BLaER1 treated with 17β-estradiol and CSF1 and Interleukin-3, amounts not matched to agents 10 nM and 100 nM (cell line): ENCODE measurements at regions not wholly inside any gene's neighbourhood (a gene's known extent, or its start where the extent isn't known, plus 50 kb on each side); places are given as distances from the start of the nearest gene placed in this dataset.
A peak's percentile ranks its signal among the peaks of the same experiment; 100 is the strongest.

Source experiments
- H3K27ac ChIP-seq, 11 experiments: shearing (Covaris generic); formaldehyde crosslinking; 2 replicates each; pipeline ENCODE4 v1.8.1; 2022
- H3K27me3 ChIP-seq, 11 experiments: shearing (Covaris generic); formaldehyde crosslinking; 2 replicates each; pipeline ENCODE4 v1.8.1; 2022
- H3K36me3 ChIP-seq, 11 experiments: shearing (Covaris generic); formaldehyde crosslinking; 2 replicates each; pipeline ENCODE4 v1.8.1; 2022
- H3K4me1 ChIP-seq, 10 experiments: shearing (Covaris generic); formaldehyde crosslinking; 2 replicates each; pipeline ENCODE4 v1.8.1; 2022
- H3K4me2 ChIP-seq, 11 experiments: shearing (Covaris generic); formaldehyde crosslinking; 2 replicates each; pipeline ENCODE4 v1.8.1; 2022
- H3K4me3 ChIP-seq, 10 experiments: shearing (Covaris generic); formaldehyde crosslinking; 2 replicates each; pipeline ENCODE4 v1.8.1; 2022
- H3K9ac ChIP-seq, 11 experiments: shearing (Covaris generic); formaldehyde crosslinking; 2 replicates each; pipeline ENCODE4 v1.8.1; 2022
- H3K9me3 ChIP-seq, 11 experiments: shearing (Covaris generic); formaldehyde crosslinking; replicated peaks in 1 of 11; 2 replicates each; pipeline ENCODE4 v1.8.1; 2022
- H4K20me1 ChIP-seq, 11 experiments: shearing (Covaris generic); formaldehyde crosslinking; 2 replicates each; pipeline ENCODE4 v1.8.1; 2022
- Cebpa-rat ChIP-seq, 11 experiments: shearing (Covaris generic); IDR thresholded peaks; 2 replicates each; pipeline ENCODE4 v1.8.1; 2022

DNA sequence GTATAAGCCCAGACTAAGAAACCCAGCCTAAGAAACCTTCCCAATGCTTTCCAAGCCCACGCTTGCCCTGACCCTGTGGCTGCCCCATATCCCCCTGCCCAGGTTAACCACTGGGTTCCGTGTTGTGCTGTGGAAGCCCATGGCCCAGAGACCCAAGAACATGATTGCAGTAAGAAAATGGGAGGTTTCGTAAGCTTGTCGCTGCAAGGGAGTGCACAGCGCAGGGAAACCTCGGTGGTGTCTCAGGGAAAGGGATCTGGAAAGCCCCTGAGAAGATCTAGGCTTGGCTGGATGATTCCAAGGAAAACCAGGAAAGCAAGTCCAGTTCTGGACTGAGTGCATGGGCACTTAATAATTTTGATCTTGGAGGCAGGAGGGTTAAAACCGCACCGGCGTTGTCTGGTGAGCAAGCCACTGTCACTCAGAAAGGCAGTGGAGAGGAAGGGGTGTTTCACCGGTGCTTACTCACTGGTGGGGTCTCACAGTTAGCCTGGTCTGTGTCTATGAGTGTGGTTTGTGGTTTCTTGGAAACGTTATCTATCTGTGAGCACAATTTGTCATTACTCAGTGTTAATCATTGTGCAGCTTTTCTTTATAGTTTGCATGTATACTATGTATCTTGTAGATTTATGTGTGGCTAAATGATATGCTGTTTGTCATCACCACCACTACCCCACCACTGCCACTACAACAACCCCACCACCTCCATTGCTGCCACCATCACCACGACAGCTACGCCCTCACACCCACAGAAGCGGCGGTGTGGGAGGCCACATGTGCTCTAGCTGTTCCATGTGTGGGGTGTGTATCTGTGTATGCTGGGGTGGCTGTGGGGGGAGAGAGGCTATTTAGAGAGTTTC, 53.3 kb upstream of the PRDM11 start:
- no peaks in the 10 kb centered on the region for H3K9me3 ChIP-seq
- peak overlapping the region in 5 of 11 experiments; percentile 6 to 51 (median 45); a peak in 8 of 22 replicates for H3K9ac ChIP-seq
- peaks cover 0 to 8% (median 0%) of the 10 kb centered on the region in 11 experiments; a peak in 3 of 22 replicates for H4K20me1 ChIP-seq
- no peaks in the 10 kb centered on the region for H3K27me3 ChIP-seq
- H3K4me1 ChIP-seq, result peaks cover 54 to 86% (median 78%) of the 10 kb centered on the region in 10 experiments
- TF ChIP-seq Cebpa-rat (IDR thresholded peaks at IDR 0.05), result peak in 2 of 11 experiments; percentile 41 to 52; a peak in 2 of 22 replicates
- H3K27ac ChIP-seq, result peak overlapping the region in 7 of 11 experiments; percentile 13 to 70 (median 53); a peak in 13 of 22 replicates
- H3K4me3 ChIP-seq, result 0 out of 20 replicates have a peak overlapping the region, but pooled peaks of 1 of the 10 experiments have one; percentile 1
- H3K36me3 ChIP-seq, result no peaks in the 10 kb centered on the region
- peak overlapping the region; percentile 80 to 95 (median 90) for H3K4me2 ChIP-seq

DNA sequence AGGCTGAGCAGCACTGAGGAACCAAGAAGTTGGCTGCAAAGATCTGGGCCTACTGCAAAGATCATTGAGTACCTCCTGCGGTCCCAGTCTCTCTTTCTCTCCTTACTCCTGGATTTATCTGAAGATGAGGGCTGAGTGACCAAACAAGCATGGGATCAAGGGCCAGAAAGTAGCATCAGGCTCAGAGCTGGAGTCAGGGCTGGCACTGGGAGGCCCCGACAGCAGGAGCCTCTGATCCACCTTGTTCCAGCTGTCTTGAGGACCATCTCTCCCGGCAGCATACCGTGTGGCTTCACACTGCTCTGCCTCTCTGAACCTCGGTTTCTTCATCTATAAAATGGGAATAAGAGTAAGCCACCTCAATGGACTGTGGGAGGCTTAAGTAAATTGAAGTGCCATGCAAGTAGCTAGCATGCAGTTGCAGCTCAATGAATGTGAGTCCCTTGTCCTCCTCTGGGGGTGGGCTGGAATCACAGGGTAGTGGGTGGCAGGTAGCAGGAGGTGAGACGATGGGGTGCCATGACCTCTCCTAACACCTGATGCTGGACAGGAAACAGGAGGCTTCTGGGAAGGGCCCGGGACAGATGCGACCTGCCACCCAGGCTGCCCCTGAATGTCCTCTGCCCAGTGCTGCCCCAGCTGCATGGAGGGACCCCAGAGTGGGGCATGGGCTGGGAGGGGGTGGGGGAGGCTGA, 52.5 kb upstream of the PRDM11 start:
- H3K4me2 ChIP-seq, result peak overlapping the region; percentile 80 to 95 (median 90)
- TF ChIP-seq Cebpa-rat (IDR thresholded peaks at IDR 0.05), result no peak
- no peaks in the 10 kb centered on the region for H3K27me3 ChIP-seq
- no peaks in the 10 kb centered on the region for H3K9me3 ChIP-seq
- H3K36me3 ChIP-seq, result no peaks in the 10 kb centered on the region
- H3K9ac ChIP-seq, result peak overlapping the region in 6 of 11 experiments; percentile 0 to 51 (median 14); a peak in 7 of 22 replicates
- H3K4me1 ChIP-seq, result peaks cover 49 to 86% (median 78%) of the 10 kb centered on the region in 10 experiments
- H4K20me1 ChIP-seq, result peaks cover 0 to 8% (median 0%) of the 10 kb centered on the region in 11 experiments; a peak in 3 of 22 replicates
- peak overlapping the region in 3 of 10 experiments; percentile 1 to 19 (median 2); a peak in 1 of 20 replicates for H3K4me3 ChIP-seq
- H3K27ac ChIP-seq, result peak overlapping the region in 7 of 11 experiments; percentile 13 to 70 (median 44); a peak in 13 of 22 replicates

GRCh38 chr11:45094958-45095690, 51.3 kb upstream of the PRDM11 start:
- peak overlapping the region; percentile 53 to 90 (median 71) for H3K4me2 ChIP-seq
- H3K27me3 ChIP-seq, result no peaks in the 10 kb centered on the region
- no peaks in the 10 kb centered on the region for H3K36me3 ChIP-seq
- H3K9me3 ChIP-seq, result no peaks in the 10 kb centered on the region
- H3K4me3 ChIP-seq, result no peak overlapping the region
- peaks cover 0 to 8% (median 0%) of the 10 kb centered on the region in 11 experiments; a peak in 3 of 22 replicates for H4K20me1 ChIP-seq
- H3K4me1 ChIP-seq, result peaks cover 37 to 86% (median 78%) of the 10 kb centered on the region in 10 experiments
- H3K9ac ChIP-seq, result 0 out of 22 replicates have a peak overlapping the region, but pooled peaks of 1 of the 11 experiments have one; percentile 14
- peak overlapping the region in 3 of 11 experiments; percentile 39 to 57 (median 40); a peak in 4 of 22 replicates for H3K27ac ChIP-seq
- TF ChIP-seq Cebpa-rat (IDR thresholded peaks at IDR 0.05), result no peak

- Histone ChIP-seq H3K4me2 (peak overlapping the region; percentile 53 to 90 (median 71); a peak in 21 of 22 replicates), H3K27me3 (no peaks in the 10 kb centered on the region), H3K27ac (no peak overlapping the region), H3K4me3 (no peak overlapping the region), H4K20me1 (peaks cover 0 to 8% (median 0%) of the 10 kb centered on the region in 11 experiments; a peak in 3 of 22 replicates), H3K9me3 (no peaks in the 10 kb centered on the region), H3K9ac (no peak overlapping the region), H3K36me3 (no peaks in the 10 kb centered on the region), H3K4me1 (peaks cover 39 to 86% (median 77%) of the 10 kb centered on the region in 10 experiments)
- TF ChIP-seq Cebpa-rat (IDR thresholded peaks at IDR 0.05), result no peak
Measured at GRCh38 chr11:45095691-45096010, 50.8 kb upstream of the PRDM11 start.

GRCh38 chr11:45096636-45097035, 49.8 kb upstream of the PRDM11 start:
- Histone ChIP-seq H3K4me2 (no peak overlapping the region), H3K4me3 (no peak overlapping the region), H3K4me1 (peaks cover 46 to 81% (median 76%) of the 10 kb centered on the region in 10 experiments), H4K20me1 (peaks cover 0 to 8% (median 0%) of the 10 kb centered on the region in 11 experiments; a peak in 3 of 22 replicates), H3K36me3 (no peaks in the 10 kb centered on the region), H3K27me3 (no peaks in the 10 kb centered on the region), H3K27ac (no peak overlapping the region), H3K9me3 (no peaks in the 10 kb centered on the region), H3K9ac (no peak overlapping the region)
- TF ChIP-seq Cebpa-rat (IDR thresholded peaks at IDR 0.05), result no peak
